IPS-20b (cell line): ENCODE measurements at regions not wholly inside any gene's neighbourhood (a gene's known extent, or its start where the extent isn't known, plus 50 kb on each side); places are given as distances from the start of the nearest gene placed in this dataset.

Experiments used
- H3K27ac ChIP-seq: one replicate; pipeline ENCODE4 v1.5.1; 2013; ENCODE audit warnings: low read length
- H3K27me3 ChIP-seq: 2 replicates; pipeline ENCODE4 v1.6.1; 2013; ENCODE audit warnings: mild to moderate bottlenecking, low read length, inconsistent platforms; ENCODE audit not compliant: insufficient read depth
- H3K36me3 ChIP-seq: 2 replicates; pipeline ENCODE4 v1.6.1; 2013; ENCODE audit warnings: low read depth, mild to moderate bottlenecking, inconsistent platforms, low read length, moderate library complexity; ENCODE audit not compliant: insufficient read depth
- H3K4me1 ChIP-seq: 2 replicates; pipeline ENCODE4 v1.6.1; 2013; ENCODE audit warnings: mild to moderate bottlenecking, control low read depth, inconsistent platforms, low read length, moderate library complexity; ENCODE audit not compliant: insufficient read depth
- H3K4me3 ChIP-seq: 2 replicates; pipeline ENCODE4 v1.5.1; 2013; ENCODE audit warnings: mild to moderate bottlenecking, low read length, inconsistent platforms
- H3K9ac ChIP-seq: 2 replicates; pipeline ENCODE4 v1.6.1; 2013; ENCODE audit warnings: low read depth, mild to moderate bottlenecking, inconsistent platforms, low read length, moderate library complexity
- H3K9me3 ChIP-seq: 2 replicates; pipeline ENCODE4 v1.6.1; 2013; ENCODE audit warnings: mild to moderate bottlenecking, low read depth, low read length, inconsistent platforms; ENCODE audit not compliant: insufficient read depth

DNA sequence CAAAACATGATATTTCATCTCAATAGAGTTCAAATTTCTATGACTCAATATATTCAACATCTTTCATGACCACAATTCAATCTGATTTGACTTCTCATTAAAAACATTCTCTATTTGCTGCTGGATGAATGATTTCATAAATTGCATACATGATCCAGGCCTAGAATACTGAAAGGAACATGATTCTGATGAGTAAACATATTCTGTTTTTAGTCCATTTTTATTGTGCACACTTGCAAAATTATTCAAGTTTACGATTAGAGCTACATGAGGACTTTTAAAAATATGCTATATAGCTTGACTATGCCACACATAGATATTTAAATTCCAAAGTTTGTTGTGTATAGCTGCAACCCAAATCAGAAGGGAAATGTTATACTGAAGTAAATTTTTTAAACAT lies 273.8 kb upstream of the GRIP1 start:
- Histone ChIP-seq H3K9ac (no peak overlapping the region), H3K27me3 (no peaks in the 10 kb centered on the region), H3K4me1 (no peaks in the 10 kb centered on the region), H3K4me3 (no peak overlapping the region), H3K9me3 (no peaks in the 10 kb centered on the region), H3K36me3 (no peaks in the 10 kb centered on the region), H3K27ac (no peak overlapping the region)

DNA sequence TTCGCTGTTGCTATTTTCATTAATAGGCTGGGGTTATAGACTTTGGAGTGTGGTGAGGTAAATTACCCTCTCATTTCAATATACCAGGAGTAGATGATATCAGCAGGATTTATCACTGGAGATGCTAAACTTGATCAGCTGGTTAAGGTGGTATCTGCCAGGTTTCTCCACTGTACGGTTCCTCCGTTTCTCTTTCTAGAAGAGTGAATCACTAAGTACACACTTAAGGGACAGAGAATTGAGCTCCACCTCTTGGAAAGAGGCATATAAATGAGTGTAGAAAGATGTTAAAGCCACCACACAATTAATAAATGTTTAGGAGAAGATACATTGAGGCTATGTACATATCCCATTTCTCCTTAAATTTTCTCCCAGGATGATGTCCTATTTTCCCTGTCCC lies 277.4 kb upstream of the GRIP1 start:
- no peaks in the 10 kb centered on the region for H3K27me3 ChIP-seq
- H3K4me3 ChIP-seq: no peak overlapping the region
- H3K9me3 ChIP-seq: no peaks in the 10 kb centered on the region
- no peaks in the 10 kb centered on the region for H3K36me3 ChIP-seq
- H3K4me1 ChIP-seq: peaks cover 12% of the 10 kb centered on the region; the same call in 1 of the 2 replicates
- no peak overlapping the region for H3K27ac ChIP-seq
- H3K9ac ChIP-seq: no peak overlapping the region

GRCh38 chr12:66959276-66959675 lies 280.4 kb upstream of the GRIP1 start:
- Histone ChIP-seq H3K9me3 (no peaks in the 10 kb centered on the region), H3K27ac (no peak overlapping the region), H3K4me1 (peaks cover 12% of the 10 kb centered on the region; the same call in 1 of the 2 replicates), H3K4me3 (no peak overlapping the region), H3K9ac (no peak overlapping the region), H3K36me3 (no peaks in the 10 kb centered on the region), H3K27me3 (no peaks in the 10 kb centered on the region)

DNA sequence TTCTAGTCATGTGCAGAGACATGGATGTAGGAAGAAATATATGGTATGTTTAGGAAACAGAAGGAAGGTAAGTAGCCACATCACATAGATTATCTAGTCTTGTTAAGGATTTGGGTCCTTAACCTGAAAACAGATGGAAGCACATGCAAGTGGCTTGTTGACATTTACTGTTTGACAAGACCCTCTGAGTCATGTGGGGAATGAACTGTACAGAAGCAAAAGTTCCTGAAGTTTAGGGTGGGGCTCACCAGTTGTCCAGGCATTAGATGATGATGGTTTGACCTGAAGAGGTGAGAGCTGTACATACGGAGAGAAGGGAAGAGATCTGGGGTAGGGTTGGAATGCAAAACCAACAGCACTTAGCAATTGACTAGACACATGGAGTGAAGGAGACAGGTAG lies 281.1 kb upstream of the GRIP1 start:
- Histone ChIP-seq H3K9me3 (no peaks in the 10 kb centered on the region), H3K27ac (no peak overlapping the region), H3K9ac (no peak overlapping the region), H3K4me1 (peaks cover 12% of the 10 kb centered on the region; the same call in 1 of the 2 replicates), H3K36me3 (no peaks in the 10 kb centered on the region), H3K27me3 (no peaks in the 10 kb centered on the region), H3K4me3 (no peak overlapping the region)

DNA sequence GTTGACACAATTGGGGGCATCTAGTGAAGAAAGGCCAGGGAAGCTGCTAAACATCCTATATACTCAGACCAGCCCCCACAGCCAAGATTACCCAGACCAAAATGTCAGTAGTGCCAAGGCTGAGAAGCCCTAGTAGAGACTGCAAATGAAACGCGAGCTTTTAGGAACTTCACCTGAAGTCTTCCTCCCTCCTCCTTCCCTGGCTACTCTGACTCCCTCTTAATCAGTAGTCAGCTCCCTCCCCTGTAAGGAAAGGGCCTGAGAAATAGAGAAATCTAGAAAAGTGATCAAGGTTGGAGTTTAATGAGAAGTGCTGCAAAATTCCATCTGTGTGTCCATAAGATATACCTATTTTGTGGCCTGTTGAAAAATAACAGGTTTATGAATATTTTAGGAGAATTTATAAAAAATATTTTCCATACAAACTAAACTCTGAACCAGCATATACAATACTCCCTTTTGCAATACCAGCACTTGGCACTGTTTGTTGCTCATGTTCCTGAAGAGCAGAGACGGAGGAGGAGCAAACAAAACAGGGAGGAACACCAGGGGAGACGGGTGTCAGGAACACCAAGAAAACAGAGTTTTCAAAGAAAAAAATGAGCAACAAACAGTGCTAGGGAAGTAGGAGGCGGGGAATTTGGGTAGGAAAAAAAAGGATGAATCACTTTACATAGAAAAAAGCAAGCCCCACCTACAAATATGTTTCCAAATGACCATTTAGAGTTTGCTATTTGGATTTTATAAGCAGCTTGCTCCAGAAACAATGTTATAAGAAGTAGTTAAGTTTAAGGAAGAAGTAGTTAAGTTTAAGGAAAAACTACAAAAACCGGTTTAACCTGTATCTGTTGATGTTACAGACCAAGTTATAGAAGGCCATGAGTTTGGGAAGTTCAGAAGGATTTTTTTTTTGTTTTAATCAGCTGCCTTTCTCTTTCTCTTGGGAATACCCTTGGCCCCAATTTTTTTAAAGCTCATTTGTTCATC lies 282.1 kb upstream of the GRIP1 start:
- Histone ChIP-seq H3K4me3 (no peak overlapping the region), H3K36me3 (no peaks in the 10 kb centered on the region), H3K9me3 (no peaks in the 10 kb centered on the region), H3K4me1 (peaks cover 12% of the 10 kb centered on the region; the same call in 1 of the 2 replicates), H3K9ac (no peak overlapping the region), H3K27me3 (no peaks in the 10 kb centered on the region), H3K27ac (no peak overlapping the region)

DNA sequence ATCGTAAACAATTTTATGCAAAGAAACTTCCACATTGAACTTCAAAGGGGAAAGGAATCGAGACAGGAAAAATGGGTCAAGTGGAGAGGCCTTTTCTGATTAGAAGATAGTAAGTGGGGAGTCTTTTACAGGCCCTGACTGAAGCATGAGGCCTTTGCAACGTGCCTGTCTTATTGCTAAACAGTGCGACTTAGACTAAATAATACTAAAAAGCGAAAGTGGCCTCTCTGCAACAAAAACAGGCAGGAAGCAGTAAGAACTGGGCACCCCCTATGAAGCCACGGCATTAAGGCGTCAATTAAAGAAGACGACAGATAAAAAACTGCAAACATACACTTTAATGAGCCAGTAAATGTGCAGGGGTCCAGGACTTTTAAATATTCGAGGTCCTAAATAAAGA lies 283.4 kb upstream of the GRIP1 start:
- Histone ChIP-seq H3K36me3 (no peaks in the 10 kb centered on the region), H3K9ac (no peak overlapping the region), H3K4me1 (peaks cover 12% of the 10 kb centered on the region; the same call in 1 of the 2 replicates), H3K4me3 (no peak overlapping the region), H3K27me3 (no peaks in the 10 kb centered on the region), H3K27ac (no peak overlapping the region), H3K9me3 (no peaks in the 10 kb centered on the region)

DNA sequence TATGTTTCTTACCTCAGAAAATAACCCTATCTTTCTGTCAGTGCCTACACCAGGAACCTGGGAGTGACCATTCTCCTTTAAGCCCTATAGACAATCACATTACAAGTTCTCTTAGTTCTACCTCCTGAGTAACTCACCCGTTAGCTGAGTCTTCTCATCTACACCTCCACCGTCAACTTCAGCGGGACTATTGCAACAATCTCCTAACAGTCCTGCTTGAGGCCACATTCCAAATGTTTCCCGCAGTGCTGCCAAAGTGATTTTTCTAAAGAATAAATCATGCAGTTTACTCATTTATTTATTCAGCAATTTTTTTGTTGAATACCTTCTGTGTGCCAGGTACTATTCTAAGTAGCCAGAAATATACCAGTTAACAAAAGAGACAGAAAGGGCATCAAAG lies 285.0 kb upstream of the GRIP1 start:
- peaks cover 13% of the 10 kb centered on the region; the same call in 1 of the 2 replicates for H3K4me1 ChIP-seq
- H3K27ac ChIP-seq: no peak overlapping the region
- no peaks in the 10 kb centered on the region for H3K9me3 ChIP-seq
- no peak overlapping the region for H3K4me3 ChIP-seq
- no peak overlapping the region for H3K9ac ChIP-seq
- no peaks in the 10 kb centered on the region for H3K36me3 ChIP-seq
- no peaks in the 10 kb centered on the region for H3K27me3 ChIP-seq

- Histone ChIP-seq H3K27ac (no peak overlapping the region), H3K9me3 (no peaks in the 10 kb centered on the region)
Observed at GRCh38 chr12:66964629-66965028, 285.8 kb upstream of the GRIP1 start.

GRCh38 chr12:66965621-66966020 lies 286.7 kb upstream of the GRIP1 start:
- no peaks in the 10 kb centered on the region for H3K36me3 ChIP-seq
- H3K27me3 ChIP-seq: no peaks in the 10 kb centered on the region
- no peaks in the 10 kb centered on the region for H3K9me3 ChIP-seq
- H3K9ac ChIP-seq: no peak overlapping the region
- H3K4me1 ChIP-seq: peaks cover 11% of the 10 kb centered on the region; the same call in 1 of the 2 replicates
- H3K27ac ChIP-seq: no peak overlapping the region
- H3K4me3 ChIP-seq: no peak overlapping the region

More at GRCh38 chr12:66964629-66965028, 285.8 kb upstream of the GRIP1 start:
- H3K36me3 ChIP-seq: no peaks in the 10 kb centered on the region
- H3K9ac ChIP-seq: no peak overlapping the region
- no peak overlapping the region for H3K4me3 ChIP-seq
- H3K27me3 ChIP-seq: no peaks in the 10 kb centered on the region
- H3K4me1 ChIP-seq: peaks cover 18% of the 10 kb centered on the region; the same call in 1 of the 2 replicates

GRCh38 chr12:66971816-66972215 lies 292.9 kb upstream of the GRIP1 start:
- H3K9ac ChIP-seq: no peak overlapping the region
- H3K9me3 ChIP-seq: no peaks in the 10 kb centered on the region
- H3K27me3 ChIP-seq: no peaks in the 10 kb centered on the region
- peaks cover 6% of the 10 kb centered on the region; the same call in 1 of the 2 replicates for H3K4me1 ChIP-seq
- H3K36me3 ChIP-seq: no peaks in the 10 kb centered on the region
- no peak overlapping the region for H3K4me3 ChIP-seq
- H3K27ac ChIP-seq: no peak overlapping the region

DNA sequence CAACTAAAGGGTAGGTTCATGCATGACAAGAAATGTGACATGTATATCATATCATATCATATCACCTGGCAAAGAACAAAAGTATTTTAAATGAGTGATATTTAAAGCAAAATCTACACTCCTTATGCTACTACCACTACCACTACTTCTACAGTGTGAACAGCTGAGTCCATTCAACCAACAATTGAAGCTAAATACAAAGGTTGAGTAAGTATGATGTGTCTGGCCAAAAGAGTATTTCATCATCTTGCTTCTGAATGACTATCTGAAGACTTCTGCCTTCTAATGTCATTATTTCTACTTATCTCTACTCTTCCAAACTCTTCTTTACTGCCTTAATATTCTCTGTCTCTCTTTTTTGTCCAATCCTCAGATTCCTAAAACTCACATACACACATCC lies 292.6 kb upstream of the CAND1 start:
- no peaks in the 10 kb centered on the region for H3K36me3 ChIP-seq
- no peaks in the 10 kb centered on the region for H3K9me3 ChIP-seq
- H3K4me1 ChIP-seq: no peaks in the 10 kb centered on the region
- no peak overlapping the region for H3K9ac ChIP-seq
- H3K27ac ChIP-seq: no peak overlapping the region
- no peaks in the 10 kb centered on the region for H3K27me3 ChIP-seq
- no peak overlapping the region for H3K4me3 ChIP-seq

- H3K4me3 ChIP-seq: no peak overlapping the region
Observed at GRCh38 chr12:66978802-66979201, 290.4 kb upstream of the CAND1 start.

More at GRCh38 chr12:66978802-66979201, 290.4 kb upstream of the CAND1 start:
- H3K27me3 ChIP-seq: no peaks in the 10 kb centered on the region
- H3K9me3 ChIP-seq: no peaks in the 10 kb centered on the region
- no peaks in the 10 kb centered on the region for H3K36me3 ChIP-seq
- no peak overlapping the region for H3K9ac ChIP-seq
- H3K4me1 ChIP-seq: no peaks in the 10 kb centered on the region
- H3K27ac ChIP-seq: no peak overlapping the region
